ENCODE measurements at regions not wholly inside any gene's neighbourhood (a gene's known extent, or its start where the extent isn't known, plus 50 kb on each side); places are given as distances from the start of the nearest gene placed in this dataset.

- TF ChIP-seq EP300 (IDR thresholded peaks at IDR 0.05) (no peak), POLR2AphosphoS5 (IDR thresholded peaks at IDR 0.05) (no peak)
Observed at GRCh38 chrX:40962793-40963407, 122.3 kb upstream of the USP9X start.

Measured in upper lobe of left lung (tissue), 4 donors.